ENCODE measurements at regions not wholly inside any gene's neighbourhood (a gene's known extent, or its start where the extent isn't known, plus 50 kb on each side); places are given as distances from the start of the nearest gene placed in this dataset.
A peak's percentile ranks its signal among the peaks of the same experiment; 100 is the strongest.

DNA sequence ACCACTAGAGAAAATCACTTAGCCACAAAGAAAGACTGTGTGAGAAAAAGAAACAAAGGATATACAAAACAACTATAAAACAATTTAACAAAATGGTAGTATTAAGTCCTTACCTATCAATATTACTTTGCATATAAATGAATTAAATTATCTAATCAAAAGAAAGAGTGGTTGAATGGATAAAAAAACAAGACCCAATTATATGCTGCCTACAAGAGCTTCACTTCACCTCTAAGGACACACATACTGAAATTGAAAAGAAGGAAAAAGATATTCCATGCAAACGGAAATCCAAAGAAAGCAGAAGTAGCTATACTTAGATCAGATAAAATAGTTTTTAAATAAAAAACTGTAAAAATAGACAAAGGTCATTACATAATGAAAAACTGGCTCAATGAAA is 134.9 kb upstream of the CCDC196 start:
- DNase-seq, result peak in 1 of 3 donors; percentile 2
- H3K4me1 ChIP-seq (ENCODE audit: control extremely low read depth in 1 of 4, control insufficient read depth in 4 of 4, insufficient read depth in 4 of 4, low read length in 3 of 4), result no peaks in the 10 kb centered on the region
- no peaks in the 10 kb centered on the region for H3K36me3 ChIP-seq (ENCODE audit: control insufficient read depth in 4 of 4, insufficient read depth in 4 of 4, low read length in 3 of 4)
- no peaks in the 10 kb centered on the region for H3K27me3 ChIP-seq (replicated peaks in 2 of 5; ENCODE audit: control insufficient read depth in 4 of 5, insufficient read depth in 5 of 5, low read length in 4 of 5)
- peaks cover 0 to 24% (median 0%) of the 10 kb centered on the region in 5 experiments for H3K9me3 ChIP-seq (ENCODE audit: control extremely low read depth in 1 of 5, control insufficient read depth in 4 of 5, insufficient read depth in 2 of 5, low read depth in 1 of 5, low read length in 4 of 5)
- CTCF ChIA-PET, result interaction anchor here (2.5 kb wide), 1 partner anchor 8 kb away, joined by 10 read pairs; no protein-coding TSS in a partner anchor
- no CpG with 5 or more reads among the region's 1 CpG for whole genome bisulfite sequencing (ENCODE audit: insufficient coverage)
- no peak overlapping the region for H3K27ac ChIP-seq (ENCODE audit: insufficient read depth in 1 of 2, low read depth in 1 of 2, low read length in 2 of 2, poor library complexity in 1 of 2, severe bottlenecking in 2 of 2)
- POLR2A ChIA-PET, result no interaction called here
- H3K4me3 ChIP-seq (ENCODE audit: control insufficient read depth in 1 of 7, extremely low read depth in 1 of 7, insufficient read depth in 4 of 7, low read depth in 2 of 7, low read length in 6 of 7), result no peak overlapping the region

- no peaks in the 10 kb centered on the region for H3K36me3 ChIP-seq (ENCODE audit: control insufficient read depth in 4 of 4, insufficient read depth in 4 of 4, low read length in 3 of 4)
- no peaks in the 10 kb centered on the region for H3K9me3 ChIP-seq (ENCODE audit: control extremely low read depth in 1 of 5, control insufficient read depth in 4 of 5, insufficient read depth in 2 of 5, low read depth in 1 of 5, low read length in 4 of 5)
- WGBS (ENCODE audit: insufficient coverage), result no CpG with 5 or more reads among the region's 3 CpGs
- ChIA-PET CTCF (interaction anchor here (0.6 to 7.4 kb wide), 17 partner anchors 8 to 944 kb away, joined by 3 to 71 read pairs (median 5); no protein-coding TSS in a partner anchor), POLR2A (no interaction called here)
- DNase-seq, result peak; percentile 74 to 89 (median 81)
- H3K4me1 ChIP-seq (ENCODE audit: control extremely low read depth in 1 of 4, control insufficient read depth in 4 of 4, insufficient read depth in 4 of 4, low read length in 3 of 4), result no peaks in the 10 kb centered on the region
- no peaks in the 10 kb centered on the region for H3K27me3 ChIP-seq (replicated peaks in 2 of 5; ENCODE audit: control insufficient read depth in 4 of 5, insufficient read depth in 5 of 5, low read length in 4 of 5)
- H3K27ac ChIP-seq (ENCODE audit: insufficient read depth in 1 of 2, low read depth in 1 of 2, low read length in 2 of 2, poor library complexity in 1 of 2, severe bottlenecking in 2 of 2), result no peak overlapping the region
- H3K4me3 ChIP-seq (ENCODE audit: control insufficient read depth in 1 of 7, extremely low read depth in 1 of 7, insufficient read depth in 4 of 7, low read depth in 2 of 7, low read length in 6 of 7), result no peak overlapping the region
Observed at GRCh38 chr14:66359500-66359899, 126.7 kb upstream of the CCDC196 start.

DNA sequence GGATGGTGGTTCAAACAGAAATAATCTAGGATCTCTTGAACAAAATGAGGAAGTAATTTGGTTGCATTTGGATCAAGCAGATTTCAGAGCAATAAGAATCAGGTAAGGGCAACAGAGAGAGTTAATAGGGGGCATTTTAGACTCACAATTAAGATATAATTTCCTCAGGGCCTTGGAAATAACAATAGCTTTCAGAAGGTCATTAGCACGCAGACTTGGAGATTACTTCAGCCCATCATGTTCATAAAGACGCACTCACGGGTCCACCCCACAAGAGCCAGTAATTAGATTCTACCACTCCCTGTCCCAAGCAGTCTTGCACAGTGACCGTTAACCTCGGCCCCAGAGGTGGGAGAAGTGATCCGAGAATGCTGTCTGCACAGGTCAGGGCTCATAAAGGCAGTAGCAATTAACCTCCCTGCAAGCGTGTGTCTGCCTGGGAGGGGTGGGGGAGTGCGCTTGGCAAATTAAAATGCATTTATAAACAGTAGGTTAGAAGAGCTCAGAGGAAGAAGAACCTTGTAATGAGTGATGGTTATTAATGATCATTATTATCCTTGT is 125.7 kb upstream of the CCDC196 start:
- Histone ChIP-seq H3K36me3 (ENCODE audit: control insufficient read depth in 4 of 4, insufficient read depth in 4 of 4, low read length in 3 of 4) (no peaks in the 10 kb centered on the region), H3K27ac (ENCODE audit: insufficient read depth in 1 of 2, low read depth in 1 of 2, low read length in 2 of 2, poor library complexity in 1 of 2, severe bottlenecking in 2 of 2) (no peak overlapping the region), H3K4me3 (ENCODE audit: control insufficient read depth in 1 of 7, extremely low read depth in 1 of 7, insufficient read depth in 4 of 7, low read depth in 2 of 7, low read length in 6 of 7) (no peak overlapping the region), H3K27me3 (replicated peaks in 2 of 5; ENCODE audit: control insufficient read depth in 4 of 5, insufficient read depth in 5 of 5, low read length in 4 of 5) (no peaks in the 10 kb centered on the region), H3K9me3 (ENCODE audit: control extremely low read depth in 1 of 5, control insufficient read depth in 4 of 5, insufficient read depth in 2 of 5, low read depth in 1 of 5, low read length in 4 of 5) (no peaks in the 10 kb centered on the region), H3K4me1 (ENCODE audit: control extremely low read depth in 1 of 4, control insufficient read depth in 4 of 4, insufficient read depth in 4 of 4, low read length in 3 of 4) (no peaks in the 10 kb centered on the region)
- POLR2A ChIA-PET, result no interaction called here
- CTCF ChIA-PET, result interaction anchor here (0.7 to 7.4 kb wide), 8 partner anchors 11 to 925 kb away, joined by 3 to 71 read pairs (median 7); no protein-coding TSS in a partner anchor
- peak in 2 of 3 donors; percentile 12 to 26 for DNase-seq
- WGBS (ENCODE audit: insufficient coverage), result 100% methylated on average over 6 of the region's 8 CpGs

GRCh38 chr14:66361013-66361412 is 125.2 kb upstream of the CCDC196 start:
- no peak for DNase-seq
- ChIA-PET POLR2A (no interaction called here), CTCF (interaction anchor here (0.7 to 7.4 kb wide), 4 partner anchors 19 to 925 kb away, joined by 3 to 71 read pairs (median 28); no protein-coding TSS in a partner anchor)
- no peaks in the 10 kb centered on the region for H3K4me1 ChIP-seq (ENCODE audit: control extremely low read depth in 1 of 4, control insufficient read depth in 4 of 4, insufficient read depth in 4 of 4, low read length in 3 of 4)
- 100% methylated on average over 1 of the region's 2 CpGs for WGBS (ENCODE audit: insufficient coverage)
- no peak overlapping the region for H3K4me3 ChIP-seq (ENCODE audit: control insufficient read depth in 1 of 7, extremely low read depth in 1 of 7, insufficient read depth in 4 of 7, low read depth in 2 of 7, low read length in 6 of 7)
- no peaks in the 10 kb centered on the region for H3K27me3 ChIP-seq (replicated peaks in 2 of 5; ENCODE audit: control insufficient read depth in 4 of 5, insufficient read depth in 5 of 5, low read length in 4 of 5)
- H3K27ac ChIP-seq (ENCODE audit: insufficient read depth in 1 of 2, low read depth in 1 of 2, low read length in 2 of 2, poor library complexity in 1 of 2, severe bottlenecking in 2 of 2), result no peak overlapping the region
- no peaks in the 10 kb centered on the region for H3K9me3 ChIP-seq (ENCODE audit: control extremely low read depth in 1 of 5, control insufficient read depth in 4 of 5, insufficient read depth in 2 of 5, low read depth in 1 of 5, low read length in 4 of 5)
- no peaks in the 10 kb centered on the region for H3K36me3 ChIP-seq (ENCODE audit: control insufficient read depth in 4 of 4, insufficient read depth in 4 of 4, low read length in 3 of 4)

- no peaks in the 10 kb centered on the region for H3K36me3 ChIP-seq (ENCODE audit: control insufficient read depth in 4 of 4, insufficient read depth in 4 of 4, low read length in 3 of 4)
- no peaks in the 10 kb centered on the region for H3K27me3 ChIP-seq (replicated peaks in 2 of 5; ENCODE audit: control insufficient read depth in 4 of 5, insufficient read depth in 5 of 5, low read length in 4 of 5)
- no peaks in the 10 kb centered on the region for H3K9me3 ChIP-seq (ENCODE audit: control extremely low read depth in 1 of 5, control insufficient read depth in 4 of 5, insufficient read depth in 2 of 5, low read depth in 1 of 5, low read length in 4 of 5)
- H3K4me1 ChIP-seq (ENCODE audit: control extremely low read depth in 1 of 4, control insufficient read depth in 4 of 4, insufficient read depth in 4 of 4, low read length in 3 of 4), result no peaks in the 10 kb centered on the region
- H3K27ac ChIP-seq (ENCODE audit: insufficient read depth in 1 of 2, low read depth in 1 of 2, low read length in 2 of 2, poor library complexity in 1 of 2, severe bottlenecking in 2 of 2), result no peak overlapping the region
- 100% methylated on average over 4 of the region's 4 CpGs for WGBS (ENCODE audit: insufficient coverage)
- DNase-seq, result no peak
- H3K4me3 ChIP-seq (ENCODE audit: control insufficient read depth in 1 of 7, extremely low read depth in 1 of 7, insufficient read depth in 4 of 7, low read depth in 2 of 7, low read length in 6 of 7), result no peak overlapping the region
- CTCF ChIA-PET, result no interaction called here
- POLR2A ChIA-PET, result no interaction called here
Observed at GRCh38 chr14:66365388-66365787, 120.8 kb upstream of the CCDC196 start.

- POLR2A ChIA-PET, result no interaction called here
- WGBS (ENCODE audit: insufficient coverage), result 95% methylated on average over 4 of the region's 4 CpGs
Observed at GRCh38 chr14:66369157-66369697, 116.9 kb upstream of the CCDC196 start.

DNA sequence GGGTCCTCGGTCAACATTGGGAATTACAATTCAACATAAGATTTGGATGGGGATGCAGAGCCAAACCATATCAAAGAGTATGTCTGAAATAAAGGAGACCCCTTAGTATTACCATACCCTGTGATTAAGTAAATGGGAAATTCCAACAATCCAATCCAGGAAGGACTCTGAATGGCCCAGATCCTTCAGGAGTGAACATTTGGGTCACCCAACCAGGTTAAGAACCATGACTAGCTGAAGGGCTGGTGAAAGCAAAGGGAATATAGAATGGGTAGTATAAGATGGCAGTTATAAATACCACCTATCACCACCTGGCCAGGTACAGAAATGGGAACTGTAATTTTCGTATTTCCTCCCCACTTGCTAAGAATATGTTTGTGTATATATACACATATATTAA is 114.4 kb upstream of the CCDC196 start:
- POLR2A ChIA-PET, result no interaction called here

More at GRCh38 chr14:66369157-66369697, 116.9 kb upstream of the CCDC196 start:
- Histone ChIP-seq H3K4me1 (ENCODE audit: control extremely low read depth in 1 of 4, control insufficient read depth in 4 of 4, insufficient read depth in 4 of 4, low read length in 3 of 4) (no peaks in the 10 kb centered on the region), H3K27ac (ENCODE audit: insufficient read depth in 1 of 2, low read depth in 1 of 2, low read length in 2 of 2, poor library complexity in 1 of 2, severe bottlenecking in 2 of 2) (no peak overlapping the region), H3K27me3 (replicated peaks in 2 of 5; ENCODE audit: control insufficient read depth in 4 of 5, insufficient read depth in 5 of 5, low read length in 4 of 5) (no peaks in the 10 kb centered on the region), H3K4me3 (ENCODE audit: control insufficient read depth in 1 of 7, extremely low read depth in 1 of 7, insufficient read depth in 4 of 7, low read depth in 2 of 7, low read length in 6 of 7) (no peak overlapping the region), H3K36me3 (ENCODE audit: control insufficient read depth in 4 of 4, insufficient read depth in 4 of 4, low read length in 3 of 4) (no peaks in the 10 kb centered on the region), H3K9me3 (ENCODE audit: control extremely low read depth in 1 of 5, control insufficient read depth in 4 of 5, insufficient read depth in 2 of 5, low read depth in 1 of 5, low read length in 4 of 5) (peaks cover 0 to 3% (median 0%) of the 10 kb centered on the region in 5 experiments)
- CTCF ChIA-PET, result interaction anchor here (0.9 to 2.5 kb wide), 2 partner anchors 10 to 34 kb away, joined by 8 to 10 read pairs; no protein-coding TSS in a partner anchor
- no peak for DNase-seq

More for the DNA sequence above, 114.4 kb upstream of the CCDC196 start:
- Histone ChIP-seq H3K9me3 (ENCODE audit: control extremely low read depth in 1 of 5, control insufficient read depth in 4 of 5, insufficient read depth in 2 of 5, low read depth in 1 of 5, low read length in 4 of 5) (peaks cover 0 to 3% (median 0%) of the 10 kb centered on the region in 5 experiments), H3K36me3 (ENCODE audit: control insufficient read depth in 4 of 4, insufficient read depth in 4 of 4, low read length in 3 of 4) (no peaks in the 10 kb centered on the region), H3K4me3 (ENCODE audit: control insufficient read depth in 1 of 7, extremely low read depth in 1 of 7, insufficient read depth in 4 of 7, low read depth in 2 of 7, low read length in 6 of 7) (no peak overlapping the region), H3K4me1 (ENCODE audit: control extremely low read depth in 1 of 4, control insufficient read depth in 4 of 4, insufficient read depth in 4 of 4, low read length in 3 of 4) (no peaks in the 10 kb centered on the region), H3K27me3 (replicated peaks in 2 of 5; ENCODE audit: control insufficient read depth in 4 of 5, insufficient read depth in 5 of 5, low read length in 4 of 5) (no peaks in the 10 kb centered on the region), H3K27ac (ENCODE audit: insufficient read depth in 1 of 2, low read depth in 1 of 2, low read length in 2 of 2, poor library complexity in 1 of 2, severe bottlenecking in 2 of 2) (no peak overlapping the region)
- DNase-seq, result no peak
- no CpG with 5 or more reads among the region's 2 CpGs for WGBS (ENCODE audit: insufficient coverage)
- CTCF ChIA-PET, result no interaction called here

All from common myeloid progenitor, CD34-positive (primary cell).